Thoracic aorta (tissue), 2 donors: ENCODE measurements at regions not wholly inside any gene's neighbourhood (a gene's known extent, or its start where the extent isn't known, plus 50 kb on each side); places are given as distances from the start of the nearest gene placed in this dataset.
"Not testable (repeated sequence)": the region's sequence is repeated elsewhere in the genome, so short reads cannot be mapped to it uniquely, and the experiment has no call there.

Source experiments
- ATAC-seq: fragments of 150-250 bp; one replicate; pipeline ENCODE4 v1.8.0; 2017; ENCODE audit warnings: low read depth; ENCODE audit not compliant: insufficient number of reproducible peaks, low FRiP score
- DNase-seq: peaks from one replicate; pipeline ENCODE4 v3.0.0-alpha.2; 2020; ENCODE audit warnings: low spot score
- H3K27ac ChIP-seq, 2 donors: fragments of 200-600 bp; sonication (generic); 1 replicate in 1 of 2; 2 replicates in 1 of 2; pipeline ENCODE4 v1.5.1; 2016; ENCODE audit warnings: mild to moderate bottlenecking in 2 of 2, moderate library complexity in 2 of 2
- H3K27me3 ChIP-seq: fragments of 200-600 bp; sonication (generic); replicated peaks from 2 replicates; pipeline ENCODE4 v1.6.0; 2016; ENCODE audit warnings: mild to moderate bottlenecking; ENCODE audit not compliant: insufficient read depth
- H3K36me3 ChIP-seq: fragments of 200-600 bp; sonication (generic); one replicate; pipeline ENCODE4 v1.5.1; 2016
- H3K4me1 ChIP-seq, 2 donors: fragments of 200-600 bp; sonication (generic); 1 replicate in 1 of 2; 2 replicates in 1 of 2; pipeline versions ENCODE4 v1.5.1 to v1.6.0; 2016; ENCODE audit warnings: low read depth in 2 of 2, mild to moderate bottlenecking in 1 of 2; ENCODE audit not compliant: control insufficient read depth in 1 of 2
- H3K4me3 ChIP-seq: fragments of 200-600 bp; sonication (generic); 2 replicates; pipeline ENCODE4 v1.5.1; 2016; ENCODE audit warnings: mild to moderate bottlenecking
- H3K9me3 ChIP-seq: fragments of 200-600 bp; sonication (generic); 2 replicates; pipeline ENCODE4 v1.5.1; 2016
- CTCF ChIP-seq: fragments of 200-600 bp; sonication (generic); IDR thresholded peaks from one replicate; pipeline ENCODE4 v1.5.1; 2019; ENCODE audit warnings: antibody characterized with exemption

GRCh38 chr3:170809007-170809974, 60.7 kb downstream of the RPL22L1 start:
- no peaks in the 10 kb centered on the region for H3K27me3 ChIP-seq
- no peak overlapping the region for H3K4me3 ChIP-seq
- no peaks in the 10 kb centered on the region for H3K9me3 ChIP-seq
- no peak overlapping the region for H3K27ac ChIP-seq
- no peak for ATAC-seq
- peak; percentile 43 for TF ChIP-seq CTCF
- H3K4me1 ChIP-seq = peaks cover 0 to 4% of the 10 kb centered on the region in 2 donors
- DNase-seq = no peak
- no peaks in the 10 kb centered on the region for H3K36me3 ChIP-seq

GRCh38 chr3:170808041-170808440, 62.0 kb downstream of the RPL22L1 start:
- Histone ChIP-seq H3K4me3 (no peak overlapping the region), H3K36me3 (no peaks in the 10 kb centered on the region), H3K27me3 (no peaks in the 10 kb centered on the region), H3K9me3 (no peaks in the 10 kb centered on the region), H3K27ac (no peak overlapping the region), H3K4me1 (peaks cover 0 to 4% of the 10 kb centered on the region in 2 donors)
- ATAC-seq (no peak), DNase-seq (no peak)
- TF ChIP-seq CTCF = no peak

- Histone ChIP-seq H3K27me3 (no peaks in the 10 kb centered on the region), H3K36me3 (no peaks in the 10 kb centered on the region), H3K9me3 (no peaks in the 10 kb centered on the region), H3K4me1 (no peaks in the 10 kb centered on the region), H3K4me3 (no peak overlapping the region), H3K27ac (no peak overlapping the region)
- no peak for ATAC-seq
- DNase-seq = no peak
- TF ChIP-seq CTCF = no peak
These were observed 63.3 kb downstream of the RPL22L1 start for GRCh38 chr3:170806676-170807075.

GRCh38 chr3:170806141-170806540, 63.9 kb downstream of the RPL22L1 start:
- no peaks in the 10 kb centered on the region for H3K36me3 ChIP-seq
- no peak overlapping the region for H3K27ac ChIP-seq
- H3K4me3 ChIP-seq = no peak overlapping the region
- no peaks in the 10 kb centered on the region for H3K27me3 ChIP-seq
- no peaks in the 10 kb centered on the region for H3K9me3 ChIP-seq
- no peak for TF ChIP-seq CTCF
- DNase-seq (no peak), ATAC-seq (no peak)
- no peaks in the 10 kb centered on the region for H3K4me1 ChIP-seq

- not testable (repeated sequence) for H3K36me3 ChIP-seq, ATAC-seq, H3K27ac ChIP-seq, H3K27me3 ChIP-seq, H3K9me3 ChIP-seq, DNase-seq, H3K4me1 ChIP-seq, H3K4me3 ChIP-seq
These were observed 64.7 kb downstream of the RPL22L1 start for GRCh38 chr3:170805296-170805695.

- not testable (repeated sequence) for DNase-seq, H3K27ac ChIP-seq
These were observed 65.4 kb downstream of the RPL22L1 start for GRCh38 chr3:170804634-170805033.

More at GRCh38 chr3:170804634-170805033, 65.4 kb downstream of the RPL22L1 start:
- H3K36me3 ChIP-seq, H3K27me3 ChIP-seq, H3K4me1 ChIP-seq, H3K4me3 ChIP-seq, ATAC-seq, H3K9me3 ChIP-seq: not testable (repeated sequence)
